HL-60 (cell line): ENCODE measurements at regions not wholly inside any gene's neighbourhood (a gene's known extent, or its start where the extent isn't known, plus 50 kb on each side); places are given as distances from the start of the nearest gene placed in this dataset.

ENCODE experiments used
- DNase-seq, 2 experiments: peaks; one replicate each; pipeline ENCODE4 v3.0.0-alpha.2; 2010 to 2020; ENCODE audit warnings: low read depth in 1 of 2, low spot score in 1 of 2
- H3K27ac ChIP-seq: fragments of 250-450 bp; sonication (Bioruptor Pico); replicated peaks from 2 replicates; pipeline ENCODE4 v1.5.1; 2020; ENCODE audit warnings: mild to moderate bottlenecking, moderate library complexity
- H3K27me3 ChIP-seq: fragments of 250-450 bp; sonication (Bioruptor Pico); 2 replicates; pipeline ENCODE4 v1.5.1; 2021; ENCODE audit warnings: mild to moderate bottlenecking, moderate library complexity; ENCODE audit not compliant: insufficient read depth, poor library complexity, severe bottlenecking
- H3K4me3 ChIP-seq: replicated peaks from 2 replicates; pipeline ENCODE4 v1.5.1; 2011; ENCODE audit warnings: mild to moderate bottlenecking, control low read depth, low read length; ENCODE audit not compliant: insufficient read depth
- GABPA ChIP-seq: IDR thresholded peaks from 2 replicates; pipeline ENCODE4 v1.6.1; 2012; ENCODE audit warnings: low read depth
- POLR2AphosphoS5 ChIP-seq: IDR thresholded peaks from 2 replicates; pipeline ENCODE4 v1.6.1; 2012; ENCODE audit warnings: low read depth
- REST ChIP-seq: IDR thresholded peaks from 2 replicates; pipeline ENCODE4 v1.6.1; 2012; ENCODE audit warnings: low read depth; ENCODE audit not compliant: insufficient replicate concordance
- SPI1 ChIP-seq: IDR thresholded peaks from 2 replicates; pipeline ENCODE4 v1.6.1; 2012; ENCODE audit warnings: low read depth, mild to moderate bottlenecking, borderline replicate concordance
- TF ChIP-seq, protein P1 (sequence below): IDR thresholded peaks from one replicate; pipeline ENCODE4 v1.5.1; 2011; ENCODE audit warnings: low read length, control low read depth, inconsistent platforms; ENCODE audit not compliant: insufficient read depth

- TF ChIP-seq REST (no peak), GABPA (no peak), POLR2AphosphoS5 (no peak), SPI1 (no peak)
- TF ChIP-seq, protein P1, sequence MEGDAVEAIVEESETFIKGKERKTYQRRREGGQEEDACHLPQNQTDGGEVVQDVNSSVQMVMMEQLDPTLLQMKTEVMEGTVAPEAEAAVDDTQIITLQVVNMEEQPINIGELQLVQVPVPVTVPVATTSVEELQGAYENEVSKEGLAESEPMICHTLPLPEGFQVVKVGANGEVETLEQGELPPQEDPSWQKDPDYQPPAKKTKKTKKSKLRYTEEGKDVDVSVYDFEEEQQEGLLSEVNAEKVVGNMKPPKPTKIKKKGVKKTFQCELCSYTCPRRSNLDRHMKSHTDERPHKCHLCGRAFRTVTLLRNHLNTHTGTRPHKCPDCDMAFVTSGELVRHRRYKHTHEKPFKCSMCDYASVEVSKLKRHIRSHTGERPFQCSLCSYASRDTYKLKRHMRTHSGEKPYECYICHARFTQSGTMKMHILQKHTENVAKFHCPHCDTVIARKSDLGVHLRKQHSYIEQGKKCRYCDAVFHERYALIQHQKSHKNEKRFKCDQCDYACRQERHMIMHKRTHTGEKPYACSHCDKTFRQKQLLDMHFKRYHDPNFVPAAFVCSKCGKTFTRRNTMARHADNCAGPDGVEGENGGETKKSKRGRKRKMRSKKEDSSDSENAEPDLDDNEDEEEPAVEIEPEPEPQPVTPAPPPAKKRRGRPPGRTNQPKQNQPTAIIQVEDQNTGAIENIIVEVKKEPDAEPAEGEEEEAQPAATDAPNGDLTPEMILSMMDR = no peak
These were observed 680.0 kb downstream of the TRIML1 start for GRCh38 chr4:188819233-188819632.

DNA sequence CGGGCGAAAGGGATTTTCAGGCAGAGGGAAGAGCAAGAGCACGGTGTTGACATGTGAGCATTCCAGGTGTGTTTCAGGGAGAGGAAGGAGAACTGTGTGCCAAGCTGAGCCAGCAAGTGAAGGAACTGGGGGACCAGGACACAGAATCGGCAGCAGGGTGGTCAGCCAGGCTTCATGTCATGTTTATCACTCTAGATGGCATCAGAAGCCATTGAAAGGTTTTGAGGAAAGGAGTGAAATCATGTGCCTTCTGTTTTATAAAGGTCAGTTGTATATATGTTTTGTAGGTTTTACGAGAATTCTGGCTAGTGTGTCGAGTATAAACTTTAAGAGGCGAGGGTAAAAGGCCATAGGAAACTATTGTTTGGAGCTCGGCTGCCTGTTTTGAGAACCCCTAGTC lies 682.3 kb downstream of the TRIML1 start:
- no peak for DNase-seq

More at GRCh38 chr4:188819233-188819632, 680.0 kb downstream of the TRIML1 start:
- Histone ChIP-seq H3K27me3 (no peaks in the 10 kb centered on the region), H3K27ac (no peak overlapping the region), H3K4me3 (no peak overlapping the region)
- no peak for DNase-seq

DNA sequence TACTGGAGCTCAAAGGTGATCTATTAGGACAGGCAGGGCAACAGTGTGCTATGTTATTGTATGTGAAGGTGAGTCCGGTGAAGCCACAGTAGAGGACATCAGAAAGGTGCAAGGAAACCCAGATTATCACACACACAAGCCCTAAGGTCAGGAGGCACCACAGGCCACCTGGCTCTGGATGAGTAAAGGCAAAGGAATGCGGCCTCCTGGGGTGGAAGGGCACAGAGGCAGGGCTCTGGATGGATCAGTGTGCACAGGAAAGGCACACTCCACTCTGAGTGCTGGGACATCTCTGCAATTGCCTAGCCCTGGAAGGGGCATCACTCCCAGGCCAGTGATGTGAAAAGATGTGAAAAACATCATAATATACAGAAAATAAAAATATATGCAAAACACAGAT lies 683.5 kb downstream of the TRIML1 start:
- no peak for TF ChIP-seq SPI1
- TF ChIP-seq, protein P1 = no peak
- TF ChIP-seq REST = no peak
- TF ChIP-seq POLR2AphosphoS5 = no peak
- TF ChIP-seq GABPA = no peak
- no peak overlapping the region for H3K4me3 ChIP-seq
- no peak overlapping the region for H3K27ac ChIP-seq
- no peaks in the 10 kb centered on the region for H3K27me3 ChIP-seq
- no peak for DNase-seq

More for the DNA sequence above, 682.3 kb downstream of the TRIML1 start:
- no peaks in the 10 kb centered on the region for H3K27me3 ChIP-seq
- no peak overlapping the region for H3K27ac ChIP-seq
- TF ChIP-seq SPI1 (no peak), REST (no peak), POLR2AphosphoS5 (no peak), GABPA (no peak)
- TF ChIP-seq, protein P1 = no peak
- H3K4me3 ChIP-seq = no peak overlapping the region
